MM.1S (cell line): ENCODE measurements at regions not wholly inside any gene's neighbourhood (a gene's known extent, or its start where the extent isn't known, plus 50 kb on each side); places are given as distances from the start of the nearest gene placed in this dataset.

Experiments used
- DNase-seq: peaks from one replicate; pipeline ENCODE4 v3.0.0-alpha.2; 2015
- H2AFZ ChIP-seq: fragments of 300-600 bp; sonication (generic); 2 replicates; pipeline ENCODE4 v1.6.0; 2016; ENCODE audit warnings: antibody characterized with exemption, low read length
- H3F3A ChIP-seq: fragments of 300-600 bp; sonication (generic); 2 replicates; pipeline ENCODE4 v1.6.1; 2016; ENCODE audit warnings: mild to moderate bottlenecking, antibody characterized with exemption, low read length, moderate library complexity, mixed read lengths; ENCODE audit not compliant: insufficient read depth
- H3K27ac ChIP-seq: fragments of 300-600 bp; sonication (generic); 2 replicates; pipeline ENCODE4 v1.5.1; 2016; ENCODE audit warnings: mild to moderate bottlenecking, low read length
- H3K27me3 ChIP-seq: fragments of 300-600 bp; sonication (generic); replicated peaks from 2 replicates; pipeline ENCODE4 v1.6.0; 2016; ENCODE audit warnings: low read length; ENCODE audit not compliant: insufficient read depth
- H3K36me3 ChIP-seq: fragments of 300-600 bp; sonication (generic); replicated peaks from 2 replicates; pipeline ENCODE4 v1.6.1; 2016; ENCODE audit warnings: mild to moderate bottlenecking, low read length, mixed read lengths; ENCODE audit not compliant: insufficient read depth
- H3K4me1 ChIP-seq: fragments of 300-600 bp; sonication (generic); 2 replicates; pipeline ENCODE4 v1.6.1; 2016; ENCODE audit warnings: low read length, mixed read lengths
- H3K4me2 ChIP-seq: fragments of 300-600 bp; sonication (generic); 2 replicates; pipeline ENCODE4 v1.6.0; 2016; ENCODE audit warnings: low read depth, low read length
- H3K4me3 ChIP-seq: fragments of 300-600 bp; sonication (generic); 2 replicates; pipeline ENCODE4 v1.5.1; 2016; ENCODE audit warnings: low read length, mixed read lengths
- H3K79me2 ChIP-seq: fragments of 300-600 bp; sonication (generic); 2 replicates; pipeline ENCODE4 v1.6.1; 2016; ENCODE audit warnings: mixed run types, low read length, mixed read lengths
- H3K9ac ChIP-seq: fragments of 300-600 bp; sonication (generic); 2 replicates; pipeline ENCODE4 v1.6.1; 2016; ENCODE audit warnings: low read length, mixed read lengths
- H3K9me2 ChIP-seq: fragments of 300-600 bp; sonication (generic); replicated peaks from 2 replicates; pipeline ENCODE4 v1.6.1; 2016; ENCODE audit warnings: mild to moderate bottlenecking, low read length, mixed read lengths; ENCODE audit not compliant: insufficient read depth
- H3K9me3 ChIP-seq: fragments of 300-600 bp; sonication (generic); replicated peaks from 2 replicates; pipeline ENCODE4 v1.6.1; 2016; ENCODE audit warnings: mild to moderate bottlenecking, low read length, mixed read lengths; ENCODE audit not compliant: insufficient read depth
- H4K20me1 ChIP-seq: fragments of 300-600 bp; sonication (generic); 2 replicates; pipeline ENCODE4 v1.6.1; 2016; ENCODE audit warnings: mild to moderate bottlenecking, low read length, moderate library complexity, mixed read lengths; ENCODE audit not compliant: insufficient read depth
- EZH2 ChIP-seq: fragments of 300-600 bp; sonication (generic); optimal IDR thresholded peaks from 2 replicates; pipeline ENCODE3; 2017; ENCODE audit warnings: low read depth, mild to moderate bottlenecking, antibody characterized with exemption, low read length, mixed read lengths
- EZH2phosphoT487 ChIP-seq: fragments of 300-600 bp; sonication (generic); IDR thresholded peaks from 2 replicates; pipeline ENCODE4 v1.6.1; 2018; ENCODE audit warnings: antibody characterized with exemption, low read length
- TF ChIP-seq, protein P1 (sequence below): fragments of 300-600 bp; sonication (generic); IDR thresholded peaks from 2 replicates; pipeline ENCODE4 v1.5.1; 2016; ENCODE audit warnings: antibody characterized with exemption, low read length, mixed read lengths

GRCh38 chr6:100281471-100281901 lies 183.2 kb downstream of the SIM1 start:
- Histone ChIP-seq H3K4me2 (no peak overlapping the region), H3K4me3 (no peak overlapping the region), H3K9ac (no peak overlapping the region), H3K9me3 (no peaks in the 10 kb centered on the region), H2AFZ (no peak overlapping the region), H3K27ac (no peak overlapping the region), H3K36me3 (no peaks in the 10 kb centered on the region), H3K9me2 (no peaks in the 10 kb centered on the region), H4K20me1 (no peaks in the 10 kb centered on the region), H3K79me2 (no peaks in the 10 kb centered on the region), H3K27me3 (no peaks in the 10 kb centered on the region), H3K4me1 (no peaks in the 10 kb centered on the region), H3F3A (no peaks in the 10 kb centered on the region)
- TF ChIP-seq, protein P1, sequence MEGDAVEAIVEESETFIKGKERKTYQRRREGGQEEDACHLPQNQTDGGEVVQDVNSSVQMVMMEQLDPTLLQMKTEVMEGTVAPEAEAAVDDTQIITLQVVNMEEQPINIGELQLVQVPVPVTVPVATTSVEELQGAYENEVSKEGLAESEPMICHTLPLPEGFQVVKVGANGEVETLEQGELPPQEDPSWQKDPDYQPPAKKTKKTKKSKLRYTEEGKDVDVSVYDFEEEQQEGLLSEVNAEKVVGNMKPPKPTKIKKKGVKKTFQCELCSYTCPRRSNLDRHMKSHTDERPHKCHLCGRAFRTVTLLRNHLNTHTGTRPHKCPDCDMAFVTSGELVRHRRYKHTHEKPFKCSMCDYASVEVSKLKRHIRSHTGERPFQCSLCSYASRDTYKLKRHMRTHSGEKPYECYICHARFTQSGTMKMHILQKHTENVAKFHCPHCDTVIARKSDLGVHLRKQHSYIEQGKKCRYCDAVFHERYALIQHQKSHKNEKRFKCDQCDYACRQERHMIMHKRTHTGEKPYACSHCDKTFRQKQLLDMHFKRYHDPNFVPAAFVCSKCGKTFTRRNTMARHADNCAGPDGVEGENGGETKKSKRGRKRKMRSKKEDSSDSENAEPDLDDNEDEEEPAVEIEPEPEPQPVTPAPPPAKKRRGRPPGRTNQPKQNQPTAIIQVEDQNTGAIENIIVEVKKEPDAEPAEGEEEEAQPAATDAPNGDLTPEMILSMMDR = no peak
- no peak for TF ChIP-seq EZH2phosphoT487
- DNase-seq = no peak

DNA sequence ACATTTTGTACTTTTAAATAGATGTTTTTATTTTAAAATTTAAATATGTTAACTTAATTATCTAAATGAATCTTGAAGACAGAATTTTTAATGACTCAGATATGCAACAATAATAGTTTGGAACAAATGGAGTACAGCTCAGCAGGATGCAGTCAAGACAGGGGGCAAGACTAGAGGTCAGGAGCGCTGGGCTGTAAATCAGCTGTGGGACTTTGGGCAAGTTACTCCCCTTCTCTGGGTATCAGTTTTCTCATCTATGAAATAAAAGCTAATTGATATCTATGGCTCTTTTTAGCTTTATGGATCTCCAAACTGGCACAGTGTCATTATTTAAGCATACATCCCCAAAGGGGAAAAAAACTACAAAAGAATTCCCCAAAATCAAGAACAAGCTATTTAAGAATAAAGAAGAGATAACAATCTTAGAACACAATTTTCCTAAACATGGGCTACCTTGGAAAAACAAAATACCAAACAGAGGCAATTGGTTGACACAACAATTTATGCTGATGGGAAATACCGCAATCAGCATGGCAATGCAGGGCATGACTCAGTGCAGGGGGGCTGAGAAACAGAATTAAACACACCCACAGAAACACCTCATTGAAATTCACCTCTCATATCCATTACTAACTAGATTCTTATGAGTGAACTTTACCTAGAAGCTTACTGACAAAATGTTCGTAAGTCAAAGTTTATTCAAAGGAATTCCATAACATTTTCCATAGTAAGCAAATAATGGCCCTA lies 188.2 kb downstream of the SIM1 start:
- Histone ChIP-seq H3K4me2 (no peak overlapping the region), H3K9me3 (no peaks in the 10 kb centered on the region), H3K27me3 (no peaks in the 10 kb centered on the region), H3K4me3 (no peak overlapping the region), H3K4me1 (no peaks in the 10 kb centered on the region), H3K79me2 (no peaks in the 10 kb centered on the region), H4K20me1 (no peaks in the 10 kb centered on the region), H3K27ac (no peak overlapping the region), H3K36me3 (no peaks in the 10 kb centered on the region), H2AFZ (no peak overlapping the region), H3K9ac (no peak overlapping the region), H3K9me2 (no peaks in the 10 kb centered on the region), H3F3A (no peaks in the 10 kb centered on the region)
- no peak for TF ChIP-seq EZH2
- TF ChIP-seq, protein P1 = no peak
- no peak for TF ChIP-seq EZH2phosphoT487
- no peak for DNase-seq

- Histone ChIP-seq H3K9ac (no peak overlapping the region), H3K9me2 (no peaks in the 10 kb centered on the region), H3F3A (no peaks in the 10 kb centered on the region), H3K9me3 (no peaks in the 10 kb centered on the region), H3K4me3 (no peak overlapping the region), H3K36me3 (no peaks in the 10 kb centered on the region), H3K27ac (no peak overlapping the region), H2AFZ (no peak overlapping the region), H3K79me2 (no peaks in the 10 kb centered on the region), H3K4me1 (no peaks in the 10 kb centered on the region), H3K4me2 (no peak overlapping the region), H3K27me3 (no peaks in the 10 kb centered on the region), H4K20me1 (no peaks in the 10 kb centered on the region)
- TF ChIP-seq, protein P1 = no peak
- TF ChIP-seq EZH2phosphoT487 (no peak), EZH2 (no peak)
- DNase-seq = no peak
Observed at GRCh38 chr6:100274147-100274546, 190.6 kb downstream of the SIM1 start.
